IMR-90 (cell line): ENCODE measurements at regions not wholly inside any gene's neighbourhood (a gene's known extent, or its start where the extent isn't known, plus 50 kb on each side); places are given as distances from the start of the nearest gene placed in this dataset.

Experiments
- ATAC-seq: fragments of 200-7000 bp; cut with Tn5 transposase; 2 replicates; pipeline ENCODE4 v1.9.1; 2020; ENCODE audit warnings: low read depth, mild to moderate bottlenecking, moderate library complexity
- BruUV-seq: library from RNA; stranded (reverse); fragments of 400-500 nt; replicated peaks from 2 replicates; lab custom pipeline; 2021; lab: Mats Ljungman, UMichigan
- CTCF ChIA-PET: fragments of 300-600 bp; formaldehyde crosslinking; extraction: SDS; loops from one replicate; lab custom pipeline; 2021; ENCODE audit warnings: antibody characterized with exemption; lab: Yijun Ruan, JAX
- POLR2A ChIA-PET: fragments of 300-600 bp; sonication (Branson Sonifier 250); formaldehyde crosslinking; loops from one replicate; lab custom pipeline; 2022; ENCODE audit warnings: antibody characterized with exemption; ENCODE audit not compliant: unreplicated experiment; lab: Charles Lee
- DNase-seq: peaks from one replicate; pipeline ENCODE4 v3.0.0; 2013
- H2AFZ ChIP-seq: replicated peaks from 2 replicates; pipeline ENCODE3; 2013; ENCODE audit warnings: low read length, mild to moderate bottlenecking; ENCODE audit not compliant: poor library complexity
- H2AK5ac ChIP-seq: 2 replicates; pipeline ENCODE4 v1.6.1; 2013; ENCODE audit warnings: low read depth, low read length, inconsistent platforms
- H2AK9ac ChIP-seq: replicated peaks from 2 replicates; pipeline ENCODE3; 2013; ENCODE audit warnings: mild to moderate bottlenecking, low read depth, low read length, moderate library complexity; ENCODE audit not compliant: poor library complexity
- H2BK120ac ChIP-seq: 2 replicates; pipeline ENCODE4 v1.6.1; 2013; ENCODE audit warnings: low read depth, low read length, inconsistent platforms
- H2BK15ac ChIP-seq: 3 replicates; pipeline ENCODE4 v1.6.1; 2013; ENCODE audit warnings: low read depth, low read length, inconsistent platforms
- H2BK20ac ChIP-seq: 2 replicates; pipeline ENCODE4 v1.6.1; 2013; ENCODE audit warnings: low read depth, mild to moderate bottlenecking, inconsistent platforms, low read length, moderate library complexity
- H2BK5ac ChIP-seq: 2 replicates; pipeline ENCODE4 v1.6.1; 2013; ENCODE audit warnings: mild to moderate bottlenecking, low read depth, low read length, inconsistent platforms; ENCODE audit not compliant: poor library complexity, severe bottlenecking
- H3K14ac ChIP-seq: replicated peaks from 2 replicates; pipeline ENCODE4 v1.6.1; 2013; ENCODE audit warnings: low read depth, low read length, inconsistent platforms
- H3K18ac ChIP-seq: 2 replicates; pipeline ENCODE4 v1.6.1; 2013; ENCODE audit warnings: low read depth, low read length, control low read depth
- H3K23ac ChIP-seq: 2 replicates; pipeline ENCODE4 v1.6.1; 2013; ENCODE audit warnings: low read depth, low read length, inconsistent platforms
- H3K27ac ChIP-seq: 2 replicates; pipeline ENCODE4 v1.5.1; 2013; ENCODE audit warnings: mild to moderate bottlenecking, control low read depth, low read length; ENCODE audit not compliant: insufficient read depth
- H3K27me3 ChIP-seq: 2 replicates; pipeline ENCODE4 v1.6.1; 2013; ENCODE audit warnings: low read length; ENCODE audit not compliant: control insufficient read depth, insufficient read depth
- H3K36me3 ChIP-seq: 2 replicates; pipeline ENCODE4 v1.6.1; 2013; ENCODE audit warnings: low read length, mixed read lengths; ENCODE audit not compliant: control insufficient read depth, insufficient read depth
- H3K4ac ChIP-seq: 2 replicates; pipeline ENCODE4 v1.6.1; 2013; ENCODE audit warnings: low read depth, low read length, inconsistent platforms
- H3K4me1 ChIP-seq: 2 replicates; pipeline ENCODE4 v1.6.1; 2013; ENCODE audit warnings: low read length, mixed read lengths; ENCODE audit not compliant: control insufficient read depth, insufficient read depth
- H3K4me2 ChIP-seq: 2 replicates; pipeline ENCODE4 v1.6.1; 2013; ENCODE audit warnings: low read depth, mild to moderate bottlenecking, control low read depth, low read length, moderate library complexity
- H3K4me3 ChIP-seq: 2 replicates; pipeline ENCODE4 v1.5.1; 2013; ENCODE audit warnings: low read depth, mild to moderate bottlenecking, control low read depth, low read length, moderate library complexity; ENCODE audit not compliant: insufficient read depth
- H3K56ac ChIP-seq: 2 replicates; pipeline ENCODE4 v1.6.1; 2013; ENCODE audit warnings: low read length, inconsistent platforms; ENCODE audit not compliant: insufficient read depth; ENCODE audit errors: extremely low read depth
- H3K79me1 ChIP-seq, 2 experiments: 2 replicates each; pipeline ENCODE4 v1.6.1; 2013; ENCODE audit warnings: low read length in 2 of 2, inconsistent platforms in 1 of 2, low read depth in 1 of 2
- H3K9ac ChIP-seq: 2 replicates; pipeline ENCODE4 v1.6.1; 2013; ENCODE audit warnings: low read depth, low read length, control low read depth
- H3K9me1 ChIP-seq: 2 replicates; pipeline ENCODE4 v1.6.1; 2013; ENCODE audit warnings: low read length, inconsistent platforms; ENCODE audit not compliant: insufficient read depth
- H3K9me3 ChIP-seq: 2 replicates; pipeline ENCODE4 v1.6.1; 2013; ENCODE audit warnings: low read length; ENCODE audit not compliant: control insufficient read depth, insufficient read depth
- H4K20me1 ChIP-seq: 2 replicates; pipeline ENCODE4 v1.6.1; 2013; ENCODE audit warnings: low read length, inconsistent platforms; ENCODE audit not compliant: insufficient read depth
- H4K5ac ChIP-seq: 2 replicates; pipeline ENCODE4 v1.6.1; 2013; ENCODE audit warnings: mild to moderate bottlenecking, low read depth, low read length, control low read depth
- H4K8ac ChIP-seq, 2 experiments: 2 replicates each; pipeline ENCODE4 v1.6.1; 2013; ENCODE audit warnings: low read depth in 2 of 2, low read length in 2 of 2, control low read depth in 1 of 2, inconsistent platforms in 1 of 2
- H4K91ac ChIP-seq: 2 replicates; pipeline ENCODE4 v1.6.1; 2013; ENCODE audit warnings: low read depth, low read length, inconsistent platforms; ENCODE audit not compliant: insufficient read depth
- BHLHE40 ChIP-seq: fragments of 150-350 bp; IDR thresholded peaks from 2 replicates; pipeline ENCODE4 v1.6.1; 2016; ENCODE audit warnings: mild to moderate bottlenecking, low read depth, low read length
- CHD1 ChIP-seq: IDR thresholded peaks from 2 replicates; pipeline ENCODE4 v1.6.1; 2012; ENCODE audit warnings: low read depth, low read length, improper control_type of control experiment
- CTCF ChIP-seq: conservative IDR thresholded peaks from 2 replicates; pipeline ENCODE4 v1.5.1; 2012; ENCODE audit warnings: mild to moderate bottlenecking, low read depth, low read length, improper control_type of control experiment
- FOS ChIP-seq: fragments of 150-350 bp; IDR thresholded peaks from 2 replicates; pipeline ENCODE4 v1.6.1; 2016; ENCODE audit warnings: low read depth, low read length
- MAFK ChIP-seq: IDR thresholded peaks from 2 replicates; pipeline ENCODE4 v1.6.1; 2012; ENCODE audit warnings: low read depth, low read length, improper control_type of control experiment
- MAZ ChIP-seq: IDR thresholded peaks from 2 replicates; pipeline ENCODE4 v1.6.1; 2012; ENCODE audit warnings: low read depth, mild to moderate bottlenecking, low read length, improper control_type of control experiment, moderate library complexity, borderline replicate concordance
- RFX5 ChIP-seq: IDR thresholded peaks from 2 replicates; pipeline ENCODE4 v1.8.0; 2012; ENCODE audit warnings: low read depth, mild to moderate bottlenecking, low read length, moderate library complexity
- USF2 ChIP-seq: fragments of 150-350 bp; IDR thresholded peaks from 2 replicates; pipeline ENCODE4 v1.6.1; 2017; ENCODE audit warnings: mild to moderate bottlenecking, antibody characterized with exemption, low read length, low read depth
- WGBS, 2 experiments: methylation state at CpG; one replicate each; pipeline versions ENCODE4 v1.1.5 to v1.1.7; 2013; ENCODE audit warnings: missing lambda C conversion rate in 2 of 2; ENCODE audit not compliant: insufficient read length in 1 of 2; ENCODE audit errors: extremely low coverage in 2 of 2; 5-methylcytosine and 5-hydroxymethylcytosine counted together
- dilution Hi-C: fragments of 300-500 bp; cut with HindIII; formaldehyde crosslinking; loops from one replicate; pipeline ENCODE4 v1.14.3; 2018; ENCODE audit warnings: low sequenced_read_pairs; ENCODE audit not compliant: unreplicated experiment
- in situ Hi-C: fragments of 300-500 bp; cut with MboI; formaldehyde crosslinking; loops from 3 replicates; pipeline ENCODE4 v1.14.3; 2019; ENCODE audit warnings: low sequenced_read_pairs, inconsistent platforms, mixed read lengths
- intact Hi-C: fragments of 100-400 bp; cut with micrococcal nuclease; formaldehyde crosslinking; loops from 2 replicates; pipeline ENCODE4 v1.10.0; 2022

- H3K27me3 ChIP-seq = no peaks in the 10 kb centered on the region
- in situ Hi-C loops = no loop called here
- no peak for DNase-seq
- TF ChIP-seq CTCF (no peak), BHLHE40 (no peak), RFX5 (no peak), MAFK (no peak), CHD1 (no peak), MAZ (no peak), FOS (no peak), USF2 (no peak)
- no peak overlapping the region for H2AK5ac ChIP-seq
- H3K9ac ChIP-seq = no peak overlapping the region
- H3K9me1 ChIP-seq = peaks cover 3% of the 10 kb centered on the region; the same call in 1 of the 2 replicates
- intact Hi-C loops = no loop called here
- ChIA-PET CTCF (interaction anchor here (1.2 kb wide), 1 partner anchor 14 kb away, joined by 7 read pairs; no protein-coding TSS in a partner anchor), POLR2A (interaction anchor here (0.6 kb wide), 2 partner anchors 18 to 468 kb away, joined by 3 to 4 read pairs; no protein-coding TSS in a partner anchor)
- no peak overlapping the region for H2BK5ac ChIP-seq
- H3K23ac ChIP-seq = no peak overlapping the region
- H3K18ac ChIP-seq = peak overlapping the region; percentile 62; the same call in 1 of the 2 replicates
- peaks cover 10 to 37% of the 10 kb centered on the region in 2 experiments for H3K79me1 ChIP-seq
- WGBS, 2 experiments = no CpG with 5 or more reads among the region's 1 CpG
- no peak overlapping the region for H2AK9ac ChIP-seq
- no TSS peak for BruUV-seq
- 0 out of 3 replicates have a peak overlapping the region, but pooled peaks have one; percentile 77 for H2BK15ac ChIP-seq
- peak overlapping the region; percentile 33; the same call in 1 of the 2 replicates for H4K5ac ChIP-seq
- ATAC-seq = no peak
- H2BK120ac ChIP-seq = peak overlapping the region; percentile 84; the same call in 1 of the 2 replicates
- no peak overlapping the region for H3K4me3 ChIP-seq
- H3K36me3 ChIP-seq = peaks cover 4% of the 10 kb centered on the region; the same call in 1 of the 2 replicates
- peak overlapping the region; percentile 3; the same call in 1 of the 2 replicates for H2BK20ac ChIP-seq
- H4K8ac ChIP-seq = no peak overlapping the region; a peak in 1 of 4 replicates
- no peak overlapping the region for H3K27ac ChIP-seq
- H3K14ac ChIP-seq = 0 out of 2 replicates have a peak overlapping the region, but pooled peaks have one; percentile 54
- peaks cover 14% of the 10 kb centered on the region for H3K4me1 ChIP-seq
- no peaks in the 10 kb centered on the region for H4K20me1 ChIP-seq
- H3K9me3 ChIP-seq = no peaks in the 10 kb centered on the region
- peak overlapping the region; percentile 26; the same call in 1 of the 2 replicates for H4K91ac ChIP-seq
- H3K56ac ChIP-seq = no peak overlapping the region
- no peak overlapping the region for H2AFZ ChIP-seq
- dilution Hi-C loops = no loop called here
- H3K4ac ChIP-seq = no peak overlapping the region
- no peak overlapping the region for H3K4me2 ChIP-seq
These were observed 66.2 kb upstream of the BEND6 start for GRCh38 chr6:56888687-56889086.
